ENCODE measurements at regions not wholly inside any gene's neighbourhood (a gene's known extent, or its start where the extent isn't known, plus 50 kb on each side); places are given as distances from the start of the nearest gene placed in this dataset.

DNA sequence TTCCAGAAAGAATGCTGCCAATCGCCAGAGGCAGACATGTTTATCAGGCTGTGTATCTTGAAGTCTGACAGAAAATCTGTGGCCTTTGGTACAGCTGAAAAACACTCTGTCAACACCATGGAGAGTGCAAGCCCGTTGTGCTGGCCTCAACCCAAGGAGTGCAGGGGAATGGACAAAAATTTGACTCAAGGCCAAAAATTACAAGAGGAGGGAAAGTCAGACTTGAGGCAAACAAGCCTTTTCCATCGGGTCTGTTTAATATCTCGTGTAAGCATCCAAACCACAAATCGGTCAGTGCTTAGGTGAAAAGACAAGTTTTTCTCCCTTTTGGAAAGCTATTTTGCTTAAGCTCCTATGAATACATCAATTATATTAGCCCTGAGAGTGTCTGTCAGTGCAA, 305.3 kb upstream of the NFE2L3 start:
- 0 out of 4 replicates have a peak, but pooled peaks cover 0 to 4% of the 10 kb centered on the region in 2 experiments for H3K4me1 ChIP-seq (ENCODE audit: control insufficient read depth in 1 of 2, insufficient read depth in 2 of 2, low read length in 2 of 2)
- no peak overlapping the region for H3K9ac ChIP-seq (ENCODE audit: low read length)
- DNase-seq (ENCODE audit: low read depth, low spot score) (no peak), ATAC-seq (no peak)
- H3K9me2 ChIP-seq (ENCODE audit: insufficient read depth): no peaks in the 10 kb centered on the region
- ChIA-PET RAD21 (ENCODE audit: low non-redundant PET in 1 of 2, low total read pairs in 2 of 2, uncharacterized antibody in 2 of 2, unreplicated experiment in 2 of 2) (no interaction called here), POLR2A (no interaction called here), CTCF (interaction anchor here (0.7 to 2.9 kb wide), 2 partner anchors 8 to 455 kb away, joined by 3 to 13 read pairs; no protein-coding TSS in a partner anchor)
- no peak overlapping the region for H3K4me3 ChIP-seq (replicated peaks in 1 of 2; ENCODE audit: low read depth in 1 of 2, low read length in 2 of 2)
- intact Hi-C loops (cut with micrococcal nuclease): no loop called here
- no peaks in the 10 kb centered on the region for H4K20me1 ChIP-seq (ENCODE audit: insufficient read depth)
- H2AFZ ChIP-seq (ENCODE audit: low read depth, low read length, poor library complexity, severe bottlenecking): no peak overlapping the region
- BruUV-seq (replicated peaks): no TSS peak
- TF ChIP-seq CEBPB (IDR thresholded peaks at IDR 0.05; ENCODE audit: low read depth): no peak
- TF ChIP-seq JUND (IDR thresholded peaks at IDR 0.05): no peak
- TF ChIP-seq EZH2phosphoT487 (IDR thresholded peaks at IDR 0.05; ENCODE audit: borderline replicate concordance): no peak
- TF ChIP-seq, protein P1, sequence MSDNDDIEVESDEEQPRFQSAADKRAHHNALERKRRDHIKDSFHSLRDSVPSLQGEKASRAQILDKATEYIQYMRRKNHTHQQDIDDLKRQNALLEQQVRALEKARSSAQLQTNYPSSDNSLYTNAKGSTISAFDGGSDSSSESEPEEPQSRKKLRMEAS (IDR thresholded peaks at IDR 0.05): no peak
- TF ChIP-seq, protein P2, sequence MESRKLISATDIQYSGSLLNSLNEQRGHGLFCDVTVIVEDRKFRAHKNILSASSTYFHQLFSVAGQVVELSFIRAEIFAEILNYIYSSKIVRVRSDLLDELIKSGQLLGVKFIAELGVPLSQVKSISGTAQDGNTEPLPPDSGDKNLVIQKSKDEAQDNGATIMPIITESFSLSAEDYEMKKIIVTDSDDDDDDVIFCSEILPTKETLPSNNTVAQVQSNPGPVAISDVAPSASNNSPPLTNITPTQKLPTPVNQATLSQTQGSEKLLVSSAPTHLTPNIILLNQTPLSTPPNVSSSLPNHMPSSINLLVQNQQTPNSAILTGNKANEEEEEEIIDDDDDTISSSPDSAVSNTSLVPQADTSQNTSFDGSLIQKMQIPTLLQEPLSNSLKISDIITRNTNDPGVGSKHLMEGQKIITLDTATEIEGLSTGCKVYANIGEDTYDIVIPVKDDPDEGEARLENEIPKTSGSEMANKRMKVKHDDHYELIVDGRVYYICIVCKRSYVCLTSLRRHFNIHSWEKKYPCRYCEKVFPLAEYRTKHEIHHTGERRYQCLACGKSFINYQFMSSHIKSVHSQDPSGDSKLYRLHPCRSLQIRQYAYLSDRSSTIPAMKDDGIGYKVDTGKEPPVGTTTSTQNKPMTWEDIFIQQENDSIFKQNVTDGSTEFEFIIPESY (IDR thresholded peaks at IDR 0.05; ENCODE audit: extremely low read depth, insufficient replicate concordance, low read length): no peak
- H3K4me2 ChIP-seq (ENCODE audit: low read length): no peak overlapping the region
- no peaks in the 10 kb centered on the region for H3K36me3 ChIP-seq (ENCODE audit: control insufficient read depth in 1 of 2, insufficient read depth in 2 of 2, low read length in 2 of 2)
- H3K27ac ChIP-seq (ENCODE audit: low read depth, low read length): no peak overlapping the region
- no peaks in the 10 kb centered on the region for H3K9me3 ChIP-seq (ENCODE audit: control insufficient read depth in 1 of 2, insufficient read depth in 1 of 2, low read depth in 1 of 2, low read length in 2 of 2)
- H3K79me2 ChIP-seq (ENCODE audit: insufficient read depth, low read length): no peaks in the 10 kb centered on the region
- H3K27me3 ChIP-seq (ENCODE audit: insufficient read depth, low read length): no peaks in the 10 kb centered on the region

DNA sequence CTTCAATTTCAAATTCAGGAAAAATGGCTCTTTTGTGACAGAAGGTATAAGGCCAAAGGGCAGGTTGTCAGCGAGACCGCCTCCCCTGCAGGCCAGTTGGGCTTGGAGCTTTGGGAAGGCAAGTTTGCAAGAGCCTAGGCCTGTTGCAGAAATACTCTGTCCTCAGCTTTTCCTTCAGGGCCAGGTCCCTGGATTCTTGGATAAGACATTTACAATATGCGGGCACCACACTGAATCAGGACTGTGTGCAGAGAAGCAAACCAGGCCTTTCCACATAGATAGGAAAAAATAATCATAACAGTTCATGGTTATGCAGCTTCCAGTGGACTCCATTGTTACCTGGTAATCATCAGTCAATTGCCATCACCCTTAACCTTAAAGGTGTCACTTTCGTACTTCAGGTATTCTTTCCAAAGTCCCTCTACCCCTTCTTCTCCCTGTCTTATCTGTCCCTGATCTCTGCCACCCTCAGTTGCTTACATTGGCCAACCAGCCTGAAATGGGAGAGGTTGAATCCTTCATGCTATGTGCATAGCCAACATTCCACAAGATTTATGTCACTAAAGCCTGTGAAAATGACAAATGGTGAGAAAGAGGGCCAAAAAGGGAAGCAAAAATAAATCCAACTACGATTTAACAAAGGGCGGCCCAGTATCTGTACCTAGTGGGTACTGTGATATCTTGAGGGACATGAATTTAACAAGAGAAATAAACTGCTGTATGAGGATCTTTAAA, 304.5 kb upstream of the NFE2L3 start:
- H3K9me3 ChIP-seq (ENCODE audit: control insufficient read depth in 1 of 2, insufficient read depth in 1 of 2, low read depth in 1 of 2, low read length in 2 of 2): no peaks in the 10 kb centered on the region
- CTCF ChIA-PET: interaction anchor here (0.7 to 2.9 kb wide), 2 partner anchors 9 to 456 kb away, joined by 3 to 13 read pairs; no protein-coding TSS in a partner anchor
- ATAC-seq (no peak), DNase-seq (ENCODE audit: low read depth, low spot score) (no peak)
- no peaks in the 10 kb centered on the region for H4K20me1 ChIP-seq (ENCODE audit: insufficient read depth)
- H3K9ac ChIP-seq (ENCODE audit: low read length): no peak overlapping the region
- POLR2A ChIA-PET: no interaction called here
- no TSS peak for BruUV-seq (replicated peaks)
- RAD21 ChIA-PET (ENCODE audit: low non-redundant PET in 1 of 2, low total read pairs in 2 of 2, uncharacterized antibody in 2 of 2, unreplicated experiment in 2 of 2): no interaction called here
- H3K9me2 ChIP-seq (ENCODE audit: insufficient read depth): no peaks in the 10 kb centered on the region
- no peaks in the 10 kb centered on the region for H3K36me3 ChIP-seq (ENCODE audit: control insufficient read depth in 1 of 2, insufficient read depth in 2 of 2, low read length in 2 of 2)
- no peak overlapping the region for H3K4me2 ChIP-seq (ENCODE audit: low read length)
- intact Hi-C loops (cut with micrococcal nuclease): no loop called here
- no peak overlapping the region for H3K4me3 ChIP-seq (replicated peaks in 1 of 2; ENCODE audit: low read depth in 1 of 2, low read length in 2 of 2)
- H3K27ac ChIP-seq (ENCODE audit: low read depth, low read length): no peak overlapping the region
- H3K79me2 ChIP-seq (ENCODE audit: insufficient read depth, low read length): no peaks in the 10 kb centered on the region
- no peak overlapping the region for H2AFZ ChIP-seq (ENCODE audit: low read depth, low read length, poor library complexity, severe bottlenecking)
- no peaks in the 10 kb centered on the region for H3K27me3 ChIP-seq (ENCODE audit: insufficient read depth, low read length)
- H3K4me1 ChIP-seq (ENCODE audit: control insufficient read depth in 1 of 2, insufficient read depth in 2 of 2, low read length in 2 of 2): 0 out of 4 replicates have a peak, but pooled peaks cover 0 to 4% of the 10 kb centered on the region in 2 experiments
- TF ChIP-seq FOSL1 (IDR thresholded peaks at IDR 0.05; ENCODE audit: low read depth) (no peak), POLR2AphosphoS5 (IDR thresholded peaks at IDR 0.05; ENCODE audit: low read depth, low read length) (no peak), EGR1 (IDR thresholded peaks at IDR 0.05; ENCODE audit: low read depth) (no peak), EZH2 (IDR thresholded peaks at IDR 0.05) (no peak), TCF7L2 (IDR thresholded peaks at IDR 0.05; ENCODE audit: borderline replicate concordance, extremely low read depth, insufficient read depth, insufficient read length) (no peak), SRF (IDR thresholded peaks at IDR 0.05; ENCODE audit: low read depth) (no peak), SP1 (IDR thresholded peaks at IDR 0.05; ENCODE audit: low read depth) (no peak), ZNF274 (IDR thresholded peaks at IDR 0.05; ENCODE audit: low read depth, low read length) (no peak), JUND (IDR thresholded peaks at IDR 0.05) (no peak), POLR2A (IDR thresholded peaks at IDR 0.05; ENCODE audit: borderline replicate concordance, extremely low read depth, insufficient read depth, insufficient read length) (no peak)
- TF ChIP-seq, protein P1 (IDR thresholded peaks at IDR 0.05): no peak
- TF ChIP-seq, protein P3, sequence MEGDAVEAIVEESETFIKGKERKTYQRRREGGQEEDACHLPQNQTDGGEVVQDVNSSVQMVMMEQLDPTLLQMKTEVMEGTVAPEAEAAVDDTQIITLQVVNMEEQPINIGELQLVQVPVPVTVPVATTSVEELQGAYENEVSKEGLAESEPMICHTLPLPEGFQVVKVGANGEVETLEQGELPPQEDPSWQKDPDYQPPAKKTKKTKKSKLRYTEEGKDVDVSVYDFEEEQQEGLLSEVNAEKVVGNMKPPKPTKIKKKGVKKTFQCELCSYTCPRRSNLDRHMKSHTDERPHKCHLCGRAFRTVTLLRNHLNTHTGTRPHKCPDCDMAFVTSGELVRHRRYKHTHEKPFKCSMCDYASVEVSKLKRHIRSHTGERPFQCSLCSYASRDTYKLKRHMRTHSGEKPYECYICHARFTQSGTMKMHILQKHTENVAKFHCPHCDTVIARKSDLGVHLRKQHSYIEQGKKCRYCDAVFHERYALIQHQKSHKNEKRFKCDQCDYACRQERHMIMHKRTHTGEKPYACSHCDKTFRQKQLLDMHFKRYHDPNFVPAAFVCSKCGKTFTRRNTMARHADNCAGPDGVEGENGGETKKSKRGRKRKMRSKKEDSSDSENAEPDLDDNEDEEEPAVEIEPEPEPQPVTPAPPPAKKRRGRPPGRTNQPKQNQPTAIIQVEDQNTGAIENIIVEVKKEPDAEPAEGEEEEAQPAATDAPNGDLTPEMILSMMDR (IDR thresholded peaks at IDR 0.05 in 2 of 3, conservative IDR thresholded peaks at IDR 0.05 in 1 of 3; ENCODE audit: borderline replicate concordance in 1 of 3, insufficient read depth in 1 of 3, low read depth in 2 of 3, low read length in 2 of 3): no peak

All from HCT116 (cell line).